Lower leg skin (tissue), 3 donors: ENCODE measurements at regions not wholly inside any gene's neighbourhood (a gene's known extent, or its start where the extent isn't known, plus 50 kb on each side); places are given as distances from the start of the nearest gene placed in this dataset.

Experiments used
- POLR2A ChIP-seq, 2 donors: fragments of 450-650 bp; IDR thresholded peaks; one replicate each; pipeline ENCODE4 v1.6.1; 2016 to 2017; ENCODE audit warnings: antibody characterized with exemption in 2 of 2, mild to moderate bottlenecking in 1 of 2, moderate library complexity in 1 of 2
- TF ChIP-seq, protein P1 (sequence below), 3 donors: fragments of 450-650 bp; IDR thresholded peaks; one replicate each; pipeline ENCODE4 v1.5.1; 2016; ENCODE audit warnings: antibody characterized with exemption in 3 of 3, mild to moderate bottlenecking in 3 of 3, moderate library complexity in 2 of 3

DNA sequence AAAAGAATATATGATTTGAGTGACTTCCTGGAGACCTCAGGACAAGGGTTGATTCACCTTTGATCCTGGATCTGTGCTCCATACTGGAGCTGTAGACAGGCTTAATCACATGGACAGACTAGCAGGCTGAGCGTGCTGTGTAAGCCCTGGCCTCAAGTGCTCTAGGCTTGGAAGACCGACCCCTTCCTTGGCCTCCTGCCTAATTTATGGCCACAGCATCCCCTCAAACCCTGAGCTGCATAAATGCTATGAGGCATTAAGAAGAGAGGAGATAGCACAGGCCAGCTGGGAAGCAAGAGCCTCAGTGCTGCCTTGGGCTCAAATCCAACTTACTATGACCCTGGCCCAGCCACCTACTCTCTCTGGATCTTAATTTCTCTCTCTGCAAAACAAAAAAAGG, 385.1 kb downstream of the BUD13 start:
- TF ChIP-seq, protein P1, sequence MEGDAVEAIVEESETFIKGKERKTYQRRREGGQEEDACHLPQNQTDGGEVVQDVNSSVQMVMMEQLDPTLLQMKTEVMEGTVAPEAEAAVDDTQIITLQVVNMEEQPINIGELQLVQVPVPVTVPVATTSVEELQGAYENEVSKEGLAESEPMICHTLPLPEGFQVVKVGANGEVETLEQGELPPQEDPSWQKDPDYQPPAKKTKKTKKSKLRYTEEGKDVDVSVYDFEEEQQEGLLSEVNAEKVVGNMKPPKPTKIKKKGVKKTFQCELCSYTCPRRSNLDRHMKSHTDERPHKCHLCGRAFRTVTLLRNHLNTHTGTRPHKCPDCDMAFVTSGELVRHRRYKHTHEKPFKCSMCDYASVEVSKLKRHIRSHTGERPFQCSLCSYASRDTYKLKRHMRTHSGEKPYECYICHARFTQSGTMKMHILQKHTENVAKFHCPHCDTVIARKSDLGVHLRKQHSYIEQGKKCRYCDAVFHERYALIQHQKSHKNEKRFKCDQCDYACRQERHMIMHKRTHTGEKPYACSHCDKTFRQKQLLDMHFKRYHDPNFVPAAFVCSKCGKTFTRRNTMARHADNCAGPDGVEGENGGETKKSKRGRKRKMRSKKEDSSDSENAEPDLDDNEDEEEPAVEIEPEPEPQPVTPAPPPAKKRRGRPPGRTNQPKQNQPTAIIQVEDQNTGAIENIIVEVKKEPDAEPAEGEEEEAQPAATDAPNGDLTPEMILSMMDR (IDR thresholded peaks at IDR 0.05), result no peak
- TF ChIP-seq POLR2A (IDR thresholded peaks at IDR 0.05), result no peak
